NCI-H2029 (cell line): ENCODE measurements at regions not wholly inside any gene's neighbourhood (a gene's known extent, or its start where the extent isn't known, plus 50 kb on each side); places are given as distances from the start of the nearest gene placed in this dataset.

Experiments used
- DNase-seq: peaks from one replicate; lab custom pipeline; 2025; lab: John Stamatoyannopoulos, UW

DNA sequence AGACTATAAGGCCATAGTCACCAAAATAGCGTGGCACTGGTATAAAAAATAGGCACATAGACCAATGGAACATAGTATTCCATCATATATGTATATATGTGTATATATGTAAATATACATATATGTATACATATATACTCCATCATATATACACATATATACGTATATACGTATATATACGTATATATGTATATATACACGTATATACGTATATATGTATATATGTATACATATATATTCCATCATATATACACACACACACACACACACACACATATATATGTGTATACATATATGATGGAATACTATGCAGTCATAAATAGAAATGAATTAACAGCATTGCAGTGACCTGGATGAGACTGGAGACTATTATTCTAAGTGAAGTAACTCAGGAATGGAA lies 204.6 kb downstream of the LTN1 start:
- no peak for DNase-seq

DNA sequence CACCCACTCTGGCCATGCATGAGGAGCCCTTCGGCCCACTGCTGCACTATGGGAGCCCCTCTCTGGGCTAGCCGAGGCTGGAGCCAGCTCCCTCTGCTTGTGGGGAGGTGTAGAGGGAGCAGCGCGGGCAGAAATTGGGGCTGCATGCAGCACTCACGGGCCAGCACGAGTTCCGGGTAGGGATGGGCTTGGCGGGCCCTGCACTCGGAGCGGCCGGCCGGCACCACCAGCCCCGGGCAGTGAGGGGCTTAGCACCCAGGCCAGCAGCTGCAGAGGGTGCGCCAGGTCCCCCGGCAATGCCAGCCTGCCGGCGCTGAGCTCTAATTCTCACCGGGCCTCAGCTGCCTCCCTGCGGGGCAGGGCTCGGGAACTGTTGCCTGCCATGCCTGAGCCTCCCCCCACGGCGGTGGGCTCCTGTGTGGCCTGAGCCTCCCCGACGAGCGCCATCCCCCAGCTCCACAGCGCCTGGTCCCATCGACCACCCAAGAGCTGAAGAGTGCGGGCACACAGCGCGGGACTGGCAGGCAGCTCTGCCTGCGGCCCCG lies 209.0 kb downstream of the LTN1 start:
- no peak for DNase-seq

DNA sequence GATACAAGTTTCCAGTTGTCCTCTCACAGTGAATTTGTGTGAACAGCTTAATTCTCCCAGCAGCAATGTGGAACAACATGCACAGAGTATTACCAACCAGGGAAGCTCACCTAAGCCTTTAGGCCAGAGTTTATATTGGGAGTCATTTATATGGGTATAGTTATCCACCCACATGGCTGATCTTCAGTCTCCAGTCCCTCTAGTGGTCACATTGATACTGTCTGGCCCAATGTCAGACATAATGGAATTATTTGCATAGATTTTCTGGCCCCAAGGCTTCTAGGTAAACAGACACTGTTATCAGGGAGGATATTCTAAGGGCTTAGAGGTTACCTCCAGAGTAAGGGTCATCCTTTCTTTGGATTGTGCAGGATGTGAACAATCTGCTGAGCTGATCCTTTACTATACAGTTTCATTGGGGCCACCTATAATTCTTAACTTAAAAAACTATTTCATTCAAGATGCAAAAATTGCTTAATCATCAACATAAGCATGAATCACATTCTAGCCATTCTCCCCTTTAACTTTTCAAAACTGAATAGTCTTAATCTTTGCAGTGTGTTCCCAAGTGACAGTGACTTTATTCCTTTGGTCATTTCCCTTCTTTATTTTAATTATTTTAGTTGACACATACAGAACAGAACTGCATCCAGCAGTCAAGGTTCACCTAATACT lies 210.9 kb downstream of the LTN1 start:
- no peak for DNase-seq

DNA sequence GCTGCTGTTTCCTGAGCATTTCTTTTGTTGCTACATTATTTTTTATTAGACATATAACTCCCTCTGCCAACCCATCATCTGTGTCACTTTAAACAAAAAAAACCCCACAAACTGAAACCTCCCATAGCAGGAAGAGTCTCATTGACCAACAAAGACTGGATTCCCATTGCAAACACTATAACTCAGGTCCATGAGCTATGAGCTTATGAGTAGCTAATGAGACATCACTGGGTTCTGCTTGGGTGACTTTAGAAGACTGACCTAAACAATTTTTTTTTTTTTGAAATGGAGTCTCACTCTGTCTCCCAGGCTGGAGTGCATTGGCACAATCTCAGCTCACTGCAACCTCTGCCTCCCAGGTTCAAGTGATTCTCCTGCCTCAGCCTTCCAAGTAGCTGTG lies 212.8 kb downstream of the LTN1 start:
- DNase-seq: no peak

DNA sequence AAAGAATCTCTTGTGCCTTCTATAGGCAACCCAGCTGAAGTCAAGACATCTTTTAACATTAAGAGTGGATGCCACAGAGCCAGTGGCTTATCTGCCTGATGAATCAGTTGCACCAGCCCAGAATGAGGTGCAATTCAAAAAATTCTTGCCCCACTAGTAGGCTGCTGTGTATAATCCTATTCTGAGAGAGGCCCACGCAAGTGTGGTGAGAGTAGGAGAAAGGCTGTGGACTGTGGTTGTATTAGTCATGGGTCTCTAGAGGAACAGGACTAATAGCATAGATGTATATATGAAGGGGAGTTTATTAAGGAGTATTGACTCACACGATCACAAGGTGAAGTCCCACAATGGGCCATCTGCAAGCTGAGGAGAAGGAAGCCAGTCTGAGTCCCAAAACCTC lies 216.4 kb downstream of the LTN1 start:
- no peak for DNase-seq

DNA sequence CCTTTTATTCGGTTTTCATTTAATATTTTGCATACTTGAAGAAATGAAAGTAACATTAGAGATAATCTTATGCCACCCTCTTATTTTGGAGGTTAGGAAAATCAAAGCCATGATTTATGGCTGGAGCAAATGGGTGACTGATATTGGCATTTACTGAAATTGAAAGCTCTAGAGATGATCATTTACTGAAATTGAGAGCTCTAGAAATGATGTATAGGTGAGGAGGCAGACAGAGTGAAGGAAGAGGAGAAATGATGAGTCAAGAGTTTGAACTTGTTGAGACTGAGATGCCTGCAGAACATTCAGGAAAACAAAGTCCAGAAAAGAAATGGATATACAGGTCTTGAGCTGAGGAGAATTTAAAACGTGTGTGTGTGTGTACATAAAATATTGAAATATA lies 217.6 kb downstream of the LTN1 start:
- no peak for DNase-seq

DNA sequence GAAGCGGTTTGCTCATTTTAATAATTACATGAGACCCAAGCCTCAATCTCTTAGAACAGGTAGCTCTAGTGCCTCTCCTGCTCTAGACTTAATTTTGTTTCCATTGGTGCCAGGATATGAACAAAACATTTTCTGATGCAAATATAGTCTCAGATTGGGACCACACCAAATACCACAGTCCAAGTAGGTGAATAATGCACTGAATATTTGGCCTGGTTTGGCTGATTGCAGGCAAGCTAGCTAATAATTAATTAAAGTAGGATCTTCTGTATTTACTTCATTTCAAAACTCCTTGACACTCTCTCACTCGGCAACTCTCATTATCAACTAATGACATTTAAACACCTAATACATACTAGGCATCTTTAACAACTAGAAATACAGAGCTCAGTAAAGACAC lies 219.6 kb downstream of the LTN1 start:
- no peak for DNase-seq

DNA sequence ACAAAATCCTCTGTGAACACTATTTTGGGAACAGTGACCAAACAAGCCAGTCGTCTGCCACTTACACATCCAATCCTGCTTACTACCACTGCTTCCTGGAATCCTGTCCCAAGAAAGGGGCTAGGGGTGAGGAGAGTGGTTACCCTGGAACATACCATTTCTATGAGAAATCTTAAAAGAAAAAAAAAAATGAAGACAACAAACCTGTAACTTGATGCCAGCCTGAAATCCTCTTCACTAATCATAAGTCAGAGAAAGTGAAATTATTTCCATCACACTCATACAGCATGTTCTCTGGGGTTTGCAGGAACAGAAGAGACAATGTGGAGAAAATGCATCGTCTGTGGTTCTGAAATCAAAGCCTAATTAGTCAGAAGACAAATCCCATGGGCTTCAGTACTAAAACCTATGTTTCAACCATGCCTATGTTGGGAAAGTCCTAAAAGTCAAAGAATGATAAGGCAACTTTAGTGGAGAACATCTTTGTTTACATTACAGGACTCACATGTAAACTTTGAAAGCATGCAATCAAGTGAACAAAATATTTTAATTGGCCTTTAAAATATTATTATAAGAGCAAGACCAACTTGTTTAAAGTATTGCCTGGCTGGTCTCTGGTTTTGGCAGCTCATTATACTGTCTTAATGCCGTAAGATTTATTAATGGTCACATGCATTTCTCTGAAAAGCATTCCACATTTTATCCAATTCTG lies 220.7 kb downstream of the LTN1 start:
- DNase-seq: no peak

DNA sequence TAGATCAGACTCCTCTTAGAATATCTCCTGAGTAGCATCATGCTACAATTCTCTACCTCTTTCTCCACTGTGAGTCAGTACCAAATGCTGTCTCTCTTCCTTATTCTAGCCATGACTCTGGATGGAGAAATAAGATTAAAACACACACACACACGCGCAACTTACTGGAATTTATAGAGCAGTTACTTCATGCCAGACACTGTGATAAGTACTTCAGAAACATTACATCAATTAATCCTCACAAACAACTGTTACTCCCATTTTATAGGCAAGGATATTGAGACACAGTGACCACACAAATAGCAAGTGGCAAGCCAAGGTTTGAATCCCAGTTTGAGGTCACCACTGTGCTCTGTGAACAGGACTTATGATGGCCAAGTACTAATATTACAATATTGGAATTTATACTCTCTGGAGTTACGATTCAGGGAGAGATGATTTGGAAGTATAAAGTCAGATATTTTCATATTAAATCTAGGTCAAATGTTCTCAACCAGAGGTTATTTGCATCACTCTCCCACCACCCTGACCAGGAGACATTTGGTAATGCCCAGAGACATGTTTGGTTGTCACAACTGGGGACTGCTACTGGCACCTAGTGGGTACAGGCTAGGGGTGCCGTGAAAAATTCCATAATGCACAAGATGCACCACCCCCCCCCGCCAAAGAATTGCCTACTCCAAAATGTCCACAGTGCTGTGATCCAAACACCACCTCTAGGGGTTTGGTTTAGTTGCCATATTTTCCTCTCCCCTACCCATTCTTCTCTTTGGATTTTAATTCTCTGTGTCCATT lies 221.6 kb downstream of the LTN1 start:
- no peak for DNase-seq

DNA sequence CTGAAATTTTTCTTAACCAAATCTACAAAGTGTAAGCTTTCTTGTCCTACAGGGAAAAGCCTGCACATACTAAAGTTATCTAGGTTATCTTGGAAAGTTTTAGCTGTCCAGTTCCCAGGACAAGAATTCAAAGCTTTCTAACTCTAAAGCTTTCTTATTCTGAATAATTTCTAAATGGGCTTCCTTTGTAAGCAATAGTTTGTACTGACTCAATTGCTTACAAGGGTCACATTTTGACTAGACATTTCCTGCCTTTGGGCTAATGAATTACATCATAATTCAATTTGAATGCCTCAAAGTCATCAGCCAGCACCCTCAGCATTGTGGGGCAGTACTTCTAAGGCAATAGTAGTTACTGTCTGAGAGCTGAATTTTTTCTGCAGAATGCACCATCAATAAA lies 223.0 kb downstream of the LTN1 start:
- no peak for DNase-seq

DNA sequence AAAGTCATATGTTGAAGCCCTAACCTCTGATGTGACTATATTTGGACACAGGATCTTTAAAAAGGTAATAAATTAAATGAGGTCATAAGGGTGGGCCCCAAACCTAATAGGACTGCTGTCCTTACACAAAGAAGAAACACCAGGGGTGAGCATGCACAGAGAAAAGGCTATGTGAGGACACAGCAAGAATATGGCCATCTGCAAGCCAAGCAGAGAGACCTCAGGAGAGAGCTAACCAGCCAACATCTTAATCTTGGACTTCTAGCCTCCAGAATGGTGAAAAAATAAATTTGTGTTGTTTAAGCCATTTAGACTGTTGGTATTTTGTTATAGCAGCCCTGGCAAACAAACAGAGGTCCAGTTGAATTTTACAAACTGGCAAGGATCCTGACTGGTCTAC lies 223.9 kb downstream of the LTN1 start:
- DNase-seq: no peak

DNA sequence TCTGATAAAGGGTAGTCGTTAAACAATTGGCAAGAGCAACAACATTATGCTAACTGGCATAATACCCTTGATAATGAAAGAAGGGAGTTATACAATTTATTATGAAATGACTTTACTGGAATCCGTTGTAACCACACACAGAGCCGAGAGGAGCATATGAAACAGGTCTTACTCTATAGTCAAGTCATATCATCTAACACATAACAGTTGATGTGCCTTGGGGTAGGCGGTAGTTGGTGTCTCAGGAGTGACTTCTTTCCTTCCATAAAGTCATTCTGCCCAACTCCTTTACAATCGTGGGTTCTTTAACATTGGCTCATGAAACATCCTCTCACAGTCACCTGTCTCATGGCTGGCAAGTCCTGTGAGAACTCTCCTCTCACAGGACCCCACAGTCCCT lies 225.2 kb downstream of the LTN1 start:
- DNase-seq: no peak

DNA sequence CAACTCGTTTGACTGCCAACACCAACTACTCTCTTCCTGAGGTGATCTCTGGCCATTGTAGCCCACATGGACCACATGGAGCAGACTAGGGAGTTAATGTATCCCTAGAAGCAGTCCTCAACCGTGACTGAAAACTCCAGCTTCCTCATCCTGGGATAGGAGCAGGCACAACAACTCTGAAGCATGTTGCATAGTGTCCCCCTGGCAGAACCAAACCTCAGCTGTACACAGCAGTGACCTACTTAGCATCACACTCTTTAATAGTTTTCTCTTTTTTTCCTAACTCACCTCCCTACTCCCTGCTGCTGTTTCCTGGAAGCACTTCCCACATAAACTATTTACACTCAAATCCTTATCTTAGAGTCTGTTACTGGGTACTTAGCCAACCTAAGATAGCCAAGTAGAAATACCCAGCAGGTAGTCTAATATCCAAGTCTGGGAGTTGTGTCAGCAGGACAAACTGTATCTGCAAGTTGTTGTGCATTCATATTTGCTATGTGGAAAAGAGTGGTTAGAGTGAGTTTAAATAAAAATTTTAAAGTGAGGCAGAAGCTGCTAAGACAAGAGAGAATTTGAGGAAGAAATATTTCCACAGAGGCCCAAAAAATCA lies 228.8 kb downstream of the LTN1 start:
- no peak for DNase-seq

DNA sequence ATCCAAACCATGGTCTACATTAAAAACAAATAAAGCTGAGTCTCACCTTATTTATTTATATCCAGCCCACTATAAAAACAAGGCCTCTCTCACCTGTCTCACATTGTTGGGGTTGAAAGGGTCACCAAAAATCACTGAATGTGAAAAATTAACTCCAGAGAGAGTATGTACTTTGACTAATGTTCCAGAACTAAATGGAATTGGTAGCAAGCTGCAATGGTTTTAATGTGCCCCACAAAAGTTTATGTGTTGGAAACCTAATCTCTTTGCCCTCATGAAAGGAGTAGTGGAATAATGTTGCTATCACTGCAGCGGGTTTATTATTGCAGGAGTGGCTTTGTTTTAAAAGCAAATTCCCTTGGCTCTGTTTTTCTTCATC lies 230.3 kb downstream of the LTN1 start:
- DNase-seq: no peak

DNA sequence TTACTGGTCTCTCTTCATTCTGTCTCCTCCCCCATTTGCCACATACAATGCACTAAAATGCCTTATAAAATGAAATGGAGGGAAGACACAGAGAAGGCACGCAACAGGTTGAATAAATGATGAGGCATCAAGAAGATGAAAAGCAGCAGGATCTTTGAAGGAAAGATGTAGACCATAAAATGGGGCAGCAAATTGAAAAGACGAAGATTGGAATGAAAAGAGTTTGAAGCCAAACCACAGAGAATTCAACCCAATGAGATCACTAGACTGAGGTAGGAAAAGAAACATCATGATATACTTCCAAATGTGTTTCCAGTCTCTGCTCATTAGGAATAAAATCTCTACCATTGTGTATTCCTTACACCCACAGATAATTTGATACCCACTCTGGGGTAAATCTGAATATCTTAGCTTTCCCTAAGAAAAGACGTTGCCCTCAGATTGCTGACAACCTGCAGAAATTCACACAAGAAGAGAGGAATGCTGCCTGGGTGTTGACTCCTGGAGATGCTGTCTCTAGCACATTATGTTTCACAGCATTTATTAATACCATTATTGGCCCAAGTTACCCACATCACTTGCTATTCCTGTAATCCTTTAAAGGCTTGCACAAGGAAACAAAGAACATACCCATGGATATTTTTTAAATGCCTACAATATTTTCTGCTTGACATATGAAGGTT lies 230.9 kb downstream of the LTN1 start:
- DNase-seq: no peak

DNA sequence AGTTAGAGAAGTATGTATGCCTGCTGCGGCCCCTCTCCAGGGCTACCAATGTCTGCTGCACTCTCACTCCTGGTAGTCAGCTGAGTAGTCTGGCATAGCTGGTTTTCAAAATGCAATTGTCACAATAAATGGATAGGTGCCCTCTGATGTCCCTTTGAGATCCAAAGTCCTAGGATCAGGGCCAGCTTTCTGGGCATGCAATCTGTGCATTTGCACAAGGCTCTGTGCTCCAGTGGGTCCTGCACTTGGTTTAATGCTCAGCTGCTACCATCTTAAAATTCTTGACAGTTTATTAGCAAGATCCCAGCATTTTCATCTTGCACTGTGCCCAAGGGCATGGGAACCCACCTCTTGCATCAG lies 233.8 kb downstream of the LTN1 start:
- DNase-seq: no peak

DNA sequence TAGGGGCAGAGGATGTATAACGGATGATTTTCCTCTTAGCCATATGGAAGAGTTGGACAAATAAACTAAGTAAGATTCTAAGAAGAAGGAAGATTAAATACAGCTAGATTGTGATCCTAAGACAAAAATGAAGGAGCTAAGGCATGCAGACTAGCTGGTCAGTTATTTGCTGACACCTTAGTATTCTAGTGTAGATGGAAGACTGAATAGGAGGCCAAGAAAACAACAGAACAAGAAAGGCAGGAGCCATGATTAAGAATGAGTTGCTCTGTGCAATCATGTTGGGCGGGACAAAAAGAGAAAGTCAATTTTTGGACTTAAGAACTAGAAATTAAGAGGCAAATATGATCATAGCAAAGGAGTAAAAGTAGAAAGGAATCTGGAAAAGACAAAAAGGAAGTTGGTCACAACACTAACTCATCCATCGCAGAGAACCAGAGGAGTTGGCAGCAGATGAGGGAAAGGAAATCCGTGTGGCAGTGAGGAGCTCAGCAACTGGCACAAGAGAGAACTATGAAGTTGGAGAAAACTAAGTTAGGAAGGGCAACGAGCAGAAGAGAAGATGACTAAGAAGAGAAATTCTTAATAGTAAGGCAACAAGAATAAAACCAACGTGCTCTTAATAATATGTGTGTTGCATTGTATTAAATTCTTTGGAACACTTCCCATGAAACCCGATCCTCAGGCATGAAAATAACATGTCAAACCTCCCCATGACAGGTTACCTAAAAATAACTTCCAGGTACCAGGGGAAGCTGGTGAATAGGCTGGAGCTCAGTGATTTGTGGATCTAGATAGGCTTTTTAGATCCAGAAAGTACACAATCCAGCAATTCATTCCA lies 234.4 kb downstream of the LTN1 start:
- DNase-seq: no peak

DNA sequence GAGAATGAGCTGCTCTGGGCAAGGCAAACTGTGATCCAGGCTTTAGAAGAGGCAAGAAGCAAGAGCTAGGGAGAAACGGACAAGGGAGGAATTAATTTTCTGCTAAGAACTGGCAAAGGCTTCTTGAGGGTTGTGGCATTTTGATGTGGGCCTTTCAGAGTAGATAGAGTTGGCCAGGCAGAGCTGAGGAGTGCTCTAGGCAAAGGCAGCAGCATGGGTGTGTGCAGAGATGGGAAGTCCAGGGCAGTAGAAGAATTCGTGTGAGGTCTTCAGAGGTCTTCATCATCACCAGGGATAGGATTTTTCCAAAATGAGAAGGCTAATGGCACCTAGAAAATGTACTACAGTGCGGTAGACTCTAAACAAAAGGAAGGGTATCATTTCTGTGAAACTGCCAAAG lies 237.8 kb downstream of the LTN1 start:
- no peak for DNase-seq

DNA sequence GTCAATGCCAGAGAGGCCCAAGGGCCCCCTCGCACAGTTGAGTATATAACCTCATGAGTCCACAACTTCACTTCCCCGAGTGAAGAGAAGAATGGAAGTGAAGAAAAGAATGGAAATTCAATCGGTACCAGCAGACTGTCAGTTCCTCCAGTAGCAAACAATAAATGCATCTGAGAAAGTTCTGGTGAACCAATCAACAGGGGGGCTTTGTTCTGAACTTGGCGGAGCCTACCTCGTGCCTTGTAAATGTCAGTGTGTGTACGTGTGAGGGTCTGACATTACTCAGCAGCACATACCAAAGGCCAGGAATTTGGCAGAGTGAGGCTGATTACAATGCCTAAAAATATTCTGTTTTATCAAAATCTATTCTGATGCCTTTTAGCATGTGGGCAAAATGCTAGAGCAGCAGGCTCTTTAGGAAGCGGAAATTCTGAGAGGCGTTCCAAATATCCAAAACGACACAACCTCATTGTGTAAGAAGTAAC lies 238.5 kb downstream of the LTN1 start:
- no peak for DNase-seq

DNA sequence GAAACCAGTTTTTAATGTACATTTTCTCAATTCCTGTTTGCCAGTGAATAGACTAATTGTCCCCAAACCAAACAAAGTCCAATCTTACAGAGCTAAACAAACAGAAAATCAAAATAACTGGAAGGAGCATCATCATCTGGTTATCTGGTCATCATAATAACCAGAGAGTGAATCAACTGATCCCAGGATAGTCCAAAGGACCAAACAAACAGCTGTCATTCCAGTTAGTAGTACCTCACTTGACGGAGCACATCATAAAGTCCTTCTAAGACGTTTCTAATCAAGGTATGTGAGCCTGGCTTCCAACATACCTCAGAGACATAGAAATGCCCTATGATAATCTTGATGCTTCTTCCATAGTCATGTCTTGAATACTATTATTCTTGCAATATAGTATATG lies 240.5 kb downstream of the LTN1 start:
- no peak for DNase-seq

DNA sequence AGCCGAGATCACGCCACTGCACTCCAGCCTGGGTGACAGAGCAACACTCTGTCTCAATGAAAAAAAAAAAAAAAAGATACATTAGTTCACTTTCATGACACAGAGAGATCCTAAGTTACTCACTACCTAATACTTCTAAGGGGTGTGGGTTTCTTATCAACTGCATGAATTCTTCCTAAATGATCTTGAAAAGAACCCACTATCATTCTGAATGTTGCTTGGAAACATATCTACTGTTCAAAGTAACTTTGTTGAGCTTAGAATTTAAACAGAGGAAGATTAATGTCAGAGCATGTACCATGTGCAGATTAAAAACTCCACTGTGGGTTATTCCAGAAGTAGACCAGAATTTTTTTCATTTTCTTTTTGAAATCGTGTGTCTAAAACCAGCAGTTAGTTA lies 241.5 kb downstream of the LTN1 start:
- DNase-seq: no peak
